BE2C (cell line): ENCODE measurements at regions not wholly inside any gene's neighbourhood (a gene's known extent, or its start where the extent isn't known, plus 50 kb on each side); places are given as distances from the start of the nearest gene placed in this dataset.
A peak's percentile ranks its signal among the peaks of the same experiment; 100 is the strongest.
"Not testable (repeated sequence)": the region's sequence is repeated elsewhere in the genome, so short reads cannot be mapped to it uniquely, and the experiment has no call there.

Experiments used
- DNase-seq: peaks from one replicate; pipeline ENCODE4 v3.0.0-alpha.2; 2020
- H3K27me3 ChIP-seq: fragments of 250-450 bp; sonication (Bioruptor Pico); 2 replicates; pipeline ENCODE4 v1.5.1; 2020; ENCODE audit warnings: mild to moderate bottlenecking
- H3K36me3 ChIP-seq: fragments of 250-450 bp; sonication (Bioruptor Pico); 2 replicates; pipeline ENCODE4 v1.5.1; 2020; ENCODE audit warnings: mild to moderate bottlenecking
- H3K4me1 ChIP-seq: fragments of 250-450 bp; sonication (Bioruptor Pico); 2 replicates; pipeline ENCODE4 v1.5.1; 2020
- H3K4me3 ChIP-seq: 2 replicates; pipeline ENCODE4 v1.5.1; 2011; ENCODE audit warnings: low read depth, low read length
- H3K9me3 ChIP-seq: fragments of 250-450 bp; sonication (Bioruptor Pico); 2 replicates; pipeline ENCODE4 v1.5.1; 2020
- CTCF ChIP-seq: IDR thresholded peaks from 2 replicates; pipeline ENCODE4 v1.5.1; 2012; ENCODE audit warnings: mild to moderate bottlenecking, low read depth, low read length

GRCh38 chr19:29873801-29874575 lies 62.2 kb downstream of the CCNE1 start:
- Histone ChIP-seq H3K9me3 (no peaks in the 10 kb centered on the region), H3K27me3 (no peaks in the 10 kb centered on the region), H3K36me3 (no peaks in the 10 kb centered on the region), H3K4me3 (peak overlapping the region; percentile 66), H3K4me1 (no peaks in the 10 kb centered on the region; the same call in 1 of the 2 replicates)
- no peak; the same call in 1 of the 2 replicates for TF ChIP-seq CTCF
- no peak for DNase-seq

GRCh38 chr19:29875931-29876330 lies 64.1 kb downstream of the CCNE1 start:
- no peaks in the 10 kb centered on the region for H3K36me3 ChIP-seq
- H3K4me1 ChIP-seq: no peaks in the 10 kb centered on the region; the same call in 1 of the 2 replicates
- DNase-seq: no peak
- no peaks in the 10 kb centered on the region for H3K9me3 ChIP-seq
- no peak for TF ChIP-seq CTCF
- H3K27me3 ChIP-seq: no peaks in the 10 kb centered on the region
- no peak overlapping the region for H3K4me3 ChIP-seq

- H3K4me1 ChIP-seq: no peaks in the 10 kb centered on the region; the same call in 1 of the 2 replicates
- H3K36me3 ChIP-seq: no peaks in the 10 kb centered on the region
- no peak for DNase-seq
- no peak for TF ChIP-seq CTCF
- no peaks in the 10 kb centered on the region for H3K9me3 ChIP-seq
- H3K4me3 ChIP-seq: no peak overlapping the region
- H3K27me3 ChIP-seq: no peaks in the 10 kb centered on the region
Observed at GRCh38 chr19:29876414-29876813, 64.6 kb downstream of the CCNE1 start.

GRCh38 chr19:29876908-29877307 lies 65.1 kb downstream of the CCNE1 start:
- H3K27me3 ChIP-seq, H3K9me3 ChIP-seq, DNase-seq, H3K36me3 ChIP-seq, H3K4me1 ChIP-seq, H3K4me3 ChIP-seq: not testable (repeated sequence)

GRCh38 chr19:29878973-29879654 lies 62.9 kb upstream of the URI1 start:
- no peaks in the 10 kb centered on the region for H3K36me3 ChIP-seq
- peak; percentile 69 for DNase-seq
- peak overlapping the region; percentile 29 for H3K4me3 ChIP-seq
- no peaks in the 10 kb centered on the region for H3K4me1 ChIP-seq
- H3K9me3 ChIP-seq: no peaks in the 10 kb centered on the region
- H3K27me3 ChIP-seq: no peaks in the 10 kb centered on the region
- no peak for TF ChIP-seq CTCF

- DNase-seq: no peak
- peak overlapping the region; percentile 29; the same call in 1 of the 2 replicates for H3K4me3 ChIP-seq
- no peaks in the 10 kb centered on the region for H3K9me3 ChIP-seq
- no peaks in the 10 kb centered on the region for H3K4me1 ChIP-seq
- no peaks in the 10 kb centered on the region for H3K36me3 ChIP-seq
- H3K27me3 ChIP-seq: no peaks in the 10 kb centered on the region
- no peak for TF ChIP-seq CTCF
Observed at GRCh38 chr19:29879655-29879974, 62.4 kb upstream of the URI1 start.
